ENCODE measurements at regions not wholly inside any gene's neighbourhood (a gene's known extent, or its start where the extent isn't known, plus 50 kb on each side); places are given as distances from the start of the nearest gene placed in this dataset.

GRCh38 chrX:11996810-11997209, 141.5 kb upstream of the FRMPD4 start:
- TF ChIP-seq GABPB1 (CRISPR knock-in tag; IDR thresholded peaks at IDR 0.05) (no peak), CBFB (CRISPR knock-in tag; IDR thresholded peaks at IDR 0.05; ENCODE audit: low read depth) (no peak), ZNF423 (CRISPR knock-in tag; IDR thresholded peaks at IDR 0.05) (no peak), IRF2 (CRISPR knock-in tag; IDR thresholded peaks at IDR 0.05; ENCODE audit: borderline replicate concordance, low read depth) (no peak), FOXJ3 (CRISPR knock-in tag; IDR thresholded peaks at IDR 0.05; ENCODE audit: borderline replicate concordance) (no peak), FOXP1 (CRISPR knock-in tag; IDR thresholded peaks at IDR 0.05; ENCODE audit: borderline replicate concordance) (no peak), ZNF138 (CRISPR knock-in tag; conservative IDR thresholded peaks at IDR 0.05) (no peak), RELA (CRISPR knock-in tag; IDR thresholded peaks at IDR 0.05; ENCODE audit: borderline replicate concordance) (no peak)
- TF ChIP-seq, protein P1, sequence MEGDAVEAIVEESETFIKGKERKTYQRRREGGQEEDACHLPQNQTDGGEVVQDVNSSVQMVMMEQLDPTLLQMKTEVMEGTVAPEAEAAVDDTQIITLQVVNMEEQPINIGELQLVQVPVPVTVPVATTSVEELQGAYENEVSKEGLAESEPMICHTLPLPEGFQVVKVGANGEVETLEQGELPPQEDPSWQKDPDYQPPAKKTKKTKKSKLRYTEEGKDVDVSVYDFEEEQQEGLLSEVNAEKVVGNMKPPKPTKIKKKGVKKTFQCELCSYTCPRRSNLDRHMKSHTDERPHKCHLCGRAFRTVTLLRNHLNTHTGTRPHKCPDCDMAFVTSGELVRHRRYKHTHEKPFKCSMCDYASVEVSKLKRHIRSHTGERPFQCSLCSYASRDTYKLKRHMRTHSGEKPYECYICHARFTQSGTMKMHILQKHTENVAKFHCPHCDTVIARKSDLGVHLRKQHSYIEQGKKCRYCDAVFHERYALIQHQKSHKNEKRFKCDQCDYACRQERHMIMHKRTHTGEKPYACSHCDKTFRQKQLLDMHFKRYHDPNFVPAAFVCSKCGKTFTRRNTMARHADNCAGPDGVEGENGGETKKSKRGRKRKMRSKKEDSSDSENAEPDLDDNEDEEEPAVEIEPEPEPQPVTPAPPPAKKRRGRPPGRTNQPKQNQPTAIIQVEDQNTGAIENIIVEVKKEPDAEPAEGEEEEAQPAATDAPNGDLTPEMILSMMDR (IDR thresholded peaks at IDR 0.05): no peak
- TF ChIP-seq, protein P2, sequence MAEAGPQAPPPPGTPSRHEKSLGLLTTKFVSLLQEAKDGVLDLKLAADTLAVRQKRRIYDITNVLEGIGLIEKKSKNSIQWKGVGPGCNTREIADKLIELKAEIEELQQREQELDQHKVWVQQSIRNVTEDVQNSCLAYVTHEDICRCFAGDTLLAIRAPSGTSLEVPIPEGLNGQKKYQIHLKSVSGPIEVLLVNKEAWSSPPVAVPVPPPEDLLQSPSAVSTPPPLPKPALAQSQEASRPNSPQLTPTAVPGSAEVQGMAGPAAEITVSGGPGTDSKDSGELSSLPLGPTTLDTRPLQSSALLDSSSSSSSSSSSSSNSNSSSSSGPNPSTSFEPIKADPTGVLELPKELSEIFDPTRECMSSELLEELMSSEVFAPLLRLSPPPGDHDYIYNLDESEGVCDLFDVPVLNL (CRISPR knock-in tag; IDR thresholded peaks at IDR 0.05; ENCODE audit: borderline replicate concordance, low read depth): no peak
